Fibroblast of lung (primary cell): ENCODE measurements at regions not wholly inside any gene's neighbourhood (a gene's known extent, or its start where the extent isn't known, plus 50 kb on each side); places are given as distances from the start of the nearest gene placed in this dataset.

ENCODE experiments used
- EZH2 ChIP-seq: IDR thresholded peaks from 2 replicates; pipeline ENCODE4 v1.5.1; 2012; ENCODE audit warnings: low read length, control low read depth, mild to moderate bottlenecking; ENCODE audit errors: missing control alignments
- TF ChIP-seq, protein P1 (sequence below), 2 donors: IDR thresholded peaks in 1 of 2; conservative IDR thresholded peaks in 1 of 2; 1 replicate in 1 of 2; 2 replicates in 1 of 2; pipeline ENCODE4 v1.5.1; 2011 to 2012; ENCODE audit warnings: low read length in 2 of 2, control low read depth in 1 of 2, inconsistent platforms in 1 of 2, low read depth in 1 of 2, mild to moderate bottlenecking in 1 of 2

DNA sequence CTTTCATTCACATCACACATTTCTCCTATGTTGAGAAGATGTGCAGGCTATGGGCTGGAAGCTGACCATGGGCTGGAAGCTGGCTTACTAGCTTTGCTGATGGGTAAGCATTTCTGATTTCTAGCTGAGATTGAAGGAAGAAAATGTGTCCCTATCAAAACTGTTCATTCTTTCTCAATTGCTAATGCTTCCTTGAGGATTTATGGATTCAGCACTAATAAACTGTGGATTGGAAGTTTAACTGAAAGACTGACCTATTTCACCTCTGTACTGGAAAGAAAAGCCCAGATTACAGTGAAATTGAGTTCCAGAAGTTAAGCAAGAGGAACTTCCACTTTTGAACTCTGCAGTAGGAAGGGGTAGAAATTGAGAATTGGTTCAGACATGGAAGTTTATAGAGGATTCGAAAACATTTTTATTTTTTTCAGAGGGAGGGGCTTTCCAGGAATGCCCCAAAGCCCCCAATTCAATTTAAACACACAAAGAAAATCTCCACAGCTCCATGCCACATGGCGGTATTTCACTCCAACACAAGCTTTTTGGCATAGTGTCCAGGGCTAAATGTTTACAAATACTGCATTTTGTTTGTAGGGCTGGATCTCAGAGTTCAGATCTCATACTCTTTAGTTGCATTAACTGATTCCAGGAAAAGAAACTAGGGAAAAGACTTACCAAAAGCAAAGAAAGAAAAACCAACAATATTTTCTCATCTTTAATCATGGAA is 61.2 kb upstream of the ARGLU1 start:
- TF ChIP-seq, protein P1, sequence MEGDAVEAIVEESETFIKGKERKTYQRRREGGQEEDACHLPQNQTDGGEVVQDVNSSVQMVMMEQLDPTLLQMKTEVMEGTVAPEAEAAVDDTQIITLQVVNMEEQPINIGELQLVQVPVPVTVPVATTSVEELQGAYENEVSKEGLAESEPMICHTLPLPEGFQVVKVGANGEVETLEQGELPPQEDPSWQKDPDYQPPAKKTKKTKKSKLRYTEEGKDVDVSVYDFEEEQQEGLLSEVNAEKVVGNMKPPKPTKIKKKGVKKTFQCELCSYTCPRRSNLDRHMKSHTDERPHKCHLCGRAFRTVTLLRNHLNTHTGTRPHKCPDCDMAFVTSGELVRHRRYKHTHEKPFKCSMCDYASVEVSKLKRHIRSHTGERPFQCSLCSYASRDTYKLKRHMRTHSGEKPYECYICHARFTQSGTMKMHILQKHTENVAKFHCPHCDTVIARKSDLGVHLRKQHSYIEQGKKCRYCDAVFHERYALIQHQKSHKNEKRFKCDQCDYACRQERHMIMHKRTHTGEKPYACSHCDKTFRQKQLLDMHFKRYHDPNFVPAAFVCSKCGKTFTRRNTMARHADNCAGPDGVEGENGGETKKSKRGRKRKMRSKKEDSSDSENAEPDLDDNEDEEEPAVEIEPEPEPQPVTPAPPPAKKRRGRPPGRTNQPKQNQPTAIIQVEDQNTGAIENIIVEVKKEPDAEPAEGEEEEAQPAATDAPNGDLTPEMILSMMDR (conservative IDR thresholded peaks at IDR 0.05 in 1 of 2, IDR thresholded peaks at IDR 0.05 in 1 of 2; ENCODE audit: low read depth in 1 of 2, low read length in 2 of 2): no peak
- TF ChIP-seq EZH2: no peak
